DND-41 (cell line): ENCODE measurements at regions not wholly inside any gene's neighbourhood (a gene's known extent, or its start where the extent isn't known, plus 50 kb on each side); places are given as distances from the start of the nearest gene placed in this dataset.

Experiments
- ATAC-seq: fragments of 200-7000 bp; cut with Tn5 transposase; 3 replicates; pipeline ENCODE4 v1.9.1; 2021; ENCODE audit warnings: low read depth; ENCODE audit not compliant: insufficient read depth
- DNase-seq: peaks from one replicate; pipeline ENCODE4 v3.0.0-alpha.2; 2020
- H2AFZ ChIP-seq: 2 replicates; pipeline ENCODE4 v1.6.0; 2012; ENCODE audit warnings: low read depth, low read length
- H3K27ac ChIP-seq: 2 replicates; pipeline ENCODE4 v1.5.1; 2012; ENCODE audit warnings: low read length, inconsistent platforms
- H3K27me3 ChIP-seq: fragments of 200-600 bp; sonication (generic); 2 replicates; pipeline ENCODE4 v1.6.0; 2012; ENCODE audit warnings: low read length, mild to moderate bottlenecking, inconsistent platforms; ENCODE audit not compliant: insufficient read depth, poor library complexity
- H3K36me3 ChIP-seq: 2 replicates; pipeline ENCODE4 v1.5.1; 2012; ENCODE audit warnings: low read length, inconsistent platforms; ENCODE audit not compliant: insufficient read depth
- H3K4me1 ChIP-seq: 2 replicates; pipeline ENCODE4 v1.5.1; 2012; ENCODE audit warnings: mild to moderate bottlenecking, low read length; ENCODE audit not compliant: insufficient read depth
- H3K4me2 ChIP-seq: 2 replicates; pipeline ENCODE4 v1.6.0; 2012; ENCODE audit warnings: mild to moderate bottlenecking, moderate library complexity, low read length, inconsistent platforms; ENCODE audit not compliant: insufficient read depth
- H3K4me3 ChIP-seq, 2 experiments: fragments of 200-600 bp in 1 of 2; shearing (Covaris generic) in 1 of 2; 2 replicates each; pipeline ENCODE4 v1.5.1; 2012 to 2016; ENCODE audit warnings: inconsistent platforms in 2 of 2, low read length in 2 of 2, mild to moderate bottlenecking in 2 of 2, low read depth in 1 of 2, moderate library complexity in 1 of 2
- H3K79me2 ChIP-seq: 2 replicates; pipeline ENCODE4 v1.6.0; 2012; ENCODE audit warnings: low read length, inconsistent platforms; ENCODE audit not compliant: insufficient read depth
- H3K9ac ChIP-seq: 2 replicates; pipeline ENCODE4 v1.6.0; 2012; ENCODE audit warnings: low read depth, mild to moderate bottlenecking, inconsistent platforms, low read length, moderate library complexity
- H3K9me3 ChIP-seq: 2 replicates; pipeline ENCODE4 v1.5.1; 2012; ENCODE audit warnings: low read length, moderate library complexity, mild to moderate bottlenecking, inconsistent platforms; ENCODE audit not compliant: insufficient read depth, severe bottlenecking
- H4K20me1 ChIP-seq: 2 replicates; pipeline ENCODE4 v1.6.0; 2012; ENCODE audit warnings: low read length; ENCODE audit not compliant: insufficient read depth
- CTCF ChIP-seq: IDR thresholded peaks from 2 replicates; pipeline ENCODE4 v1.5.1; 2012; ENCODE audit warnings: borderline replicate concordance, low read length, moderate library complexity, mild to moderate bottlenecking; ENCODE audit not compliant: poor library complexity, severe bottlenecking; ENCODE audit errors: extremely low read depth
- EZH2 ChIP-seq: IDR thresholded peaks from 3 replicates; pipeline ENCODE4 v1.6.1; 2012; ENCODE audit warnings: borderline replicate concordance, low read depth, mild to moderate bottlenecking, moderate library complexity, low read length, inconsistent platforms; ENCODE audit not compliant: severe bottlenecking

GRCh38 chr10:89837165-89838043 is 136.0 kb downstream of the KIF20B start:
- no peaks in the 10 kb centered on the region for H4K20me1 ChIP-seq
- H3K79me2 ChIP-seq: no peaks in the 10 kb centered on the region
- peaks cover 7% of the 10 kb centered on the region for H3K27me3 ChIP-seq
- H3K4me2 ChIP-seq: no peak overlapping the region
- no peaks in the 10 kb centered on the region for H3K36me3 ChIP-seq
- no peak overlapping the region for H3K27ac ChIP-seq
- DNase-seq (no peak), ATAC-seq (no peak)
- H2AFZ ChIP-seq: no peak overlapping the region
- no peak overlapping the region for H3K9ac ChIP-seq
- no peak overlapping the region for H3K4me3 ChIP-seq
- TF ChIP-seq EZH2 (no peak), CTCF (no peak)
- no peaks in the 10 kb centered on the region for H3K4me1 ChIP-seq
- no peaks in the 10 kb centered on the region for H3K9me3 ChIP-seq

GRCh38 chr10:89838044-89838615 is 136.7 kb downstream of the KIF20B start:
- ATAC-seq (no peak), DNase-seq (no peak)
- H4K20me1 ChIP-seq: no peaks in the 10 kb centered on the region
- H3K4me2 ChIP-seq: no peak overlapping the region
- no peaks in the 10 kb centered on the region for H3K79me2 ChIP-seq
- H3K36me3 ChIP-seq: no peaks in the 10 kb centered on the region
- no peaks in the 10 kb centered on the region for H3K4me1 ChIP-seq
- H3K27me3 ChIP-seq: peaks cover 7% of the 10 kb centered on the region
- no peak overlapping the region for H3K9ac ChIP-seq
- no peaks in the 10 kb centered on the region for H3K9me3 ChIP-seq
- H3K27ac ChIP-seq: no peak overlapping the region
- no peak overlapping the region for H2AFZ ChIP-seq
- H3K4me3 ChIP-seq: no peak overlapping the region
- no peak for TF ChIP-seq CTCF

GRCh38 chr10:89845541-89846280 is 144.3 kb downstream of the KIF20B start:
- no peaks in the 10 kb centered on the region for H4K20me1 ChIP-seq
- no peaks in the 10 kb centered on the region for H3K9me3 ChIP-seq
- no peaks in the 10 kb centered on the region for H3K79me2 ChIP-seq
- no peak overlapping the region for H3K27ac ChIP-seq
- no peak overlapping the region for H3K4me3 ChIP-seq
- no peak overlapping the region for H3K4me2 ChIP-seq
- ATAC-seq (no peak), DNase-seq (no peak)
- TF ChIP-seq CTCF (no peak), EZH2 (no peak)
- no peaks in the 10 kb centered on the region for H3K36me3 ChIP-seq
- H3K27me3 ChIP-seq: peaks cover 12% of the 10 kb centered on the region
- H3K9ac ChIP-seq: no peak overlapping the region
- no peak overlapping the region for H2AFZ ChIP-seq
- H3K4me1 ChIP-seq: no peaks in the 10 kb centered on the region
